ENCODE measurements at regions not wholly inside any gene's neighbourhood (a gene's known extent, or its start where the extent isn't known, plus 50 kb on each side); places are given as distances from the start of the nearest gene placed in this dataset.
A peak's percentile ranks its signal among the peaks of the same experiment; 100 is the strongest.

GRCh38 chr5:172533399-172534228 is 79.3 kb upstream of the SH3PXD2B start:
- no peak for FAIRE-seq
- no peaks in the 10 kb centered on the region; the same call in 2 of the 3 replicates for H3K9me3 ChIP-seq (replicated peaks; ENCODE audit: control insufficient read depth, insufficient read depth, low read length)
- DNase-seq (ENCODE audit: low read depth, low spot score): no peak
- CTCF ChIA-PET: no interaction called here
- POLR2A ChIA-PET: no interaction called here
- no peak overlapping the region for H3K4me3 ChIP-seq
- intact Hi-C loops (cut with micrococcal nuclease; ENCODE audit: unreplicated experiment) (no loop called here), in situ Hi-C loops (cut with MboI) (no loop called here)
- H3K4me2 ChIP-seq (ENCODE audit: control insufficient read depth, insufficient read depth): peak overlapping the region; percentile 44; the same call in 1 of the 2 replicates
- H3K4me1 ChIP-seq (ENCODE audit: control insufficient read depth, insufficient read depth, low read length): peaks cover 13% of the 10 kb centered on the region
- ATAC-seq: peak; percentile 46
- RAD21 ChIA-PET (ENCODE audit: unreplicated experiment): no interaction called here
- TF ChIP-seq RUNX3 (IDR thresholded peaks at IDR 0.05; ENCODE audit: low read length) (peak; percentile 64; the same call in 1 of the 2 replicates), MXI1 (IDR thresholded peaks at IDR 0.05; ENCODE audit: low read depth, low read length) (no peak), CBFB (IDR thresholded peaks at IDR 0.05; ENCODE audit: low read depth) (no peak), ETV6 (conservative IDR thresholded peaks at IDR 0.05 in 1 of 2, IDR thresholded peaks at IDR 0.05 in 1 of 2; ENCODE audit: borderline replicate concordance in 1 of 2, low read depth in 1 of 2) (no peak), PKNOX1 (IDR thresholded peaks at IDR 0.05) (no peak), USF1 (IDR thresholded peaks at IDR 0.05; ENCODE audit: borderline replicate concordance, extremely low read length, insufficient read depth, low read depth, low read length) (no peak), TAF1 (IDR thresholded peaks at IDR 0.05; ENCODE audit: borderline replicate concordance, low read depth, low read length) (no peak), HCFC1 (IDR thresholded peaks at IDR 0.05; ENCODE audit: low read length) (no peak)
- no peaks in the 10 kb centered on the region for H3K79me2 ChIP-seq (ENCODE audit: control insufficient read depth, insufficient read depth, low read length)
- no peak overlapping the region; the same call in 1 of the 2 replicates for H2AFZ ChIP-seq (ENCODE audit: control insufficient read depth, low read depth, low read length)
- H3K27ac ChIP-seq (ENCODE audit: control insufficient read depth, insufficient read depth): no peak overlapping the region
- no TSS peak for BruUV-seq (replicated peaks)
- WGBS (ENCODE audit: insufficient coverage, insufficient replicate concordance, low lambda C conversion rate, missing lambda C conversion rate): under 1% methylated on average over 12 of the region's 12 CpGs
- H3K36me3 ChIP-seq (ENCODE audit: control insufficient read depth in 2 of 2, insufficient read depth in 2 of 2, low read length in 1 of 2): no peaks in the 10 kb centered on the region
- no peaks in the 10 kb centered on the region for H4K20me1 ChIP-seq (ENCODE audit: control insufficient read depth, insufficient read depth)
- H3K9ac ChIP-seq (ENCODE audit: control insufficient read depth, insufficient read depth, low read length): no peak overlapping the region
- SMC1A ChIA-PET (ENCODE audit: uncharacterized antibody, unreplicated experiment): no interaction called here
- no peaks in the 10 kb centered on the region; a peak in 1 of 4 replicates for H3K27me3 ChIP-seq (replicated peaks in 1 of 2; ENCODE audit: control insufficient read depth in 2 of 2, insufficient read depth in 2 of 2, low read length in 1 of 2)

Data from GM12878 (cell line).